HepG2 (cell line): ENCODE measurements at regions not wholly inside any gene's neighbourhood (a gene's known extent, or its start where the extent isn't known, plus 50 kb on each side); places are given as distances from the start of the nearest gene placed in this dataset.

Source experiments
- ATAC-seq: fragments of 200-7000 bp; cut with Tn5 transposase; 3 replicates; pipeline ENCODE4 v1.9.1; 2020; ENCODE audit warnings: mild to moderate bottlenecking, moderate library complexity
- BruUV-seq: library from RNA; stranded (reverse); fragments of 400-500 nt; replicated peaks from 2 replicates; lab custom pipeline; 2021; lab: Mats Ljungman, UMichigan
- CTCF ChIA-PET: fragments of 300-600 bp; formaldehyde crosslinking; extraction: SDS; loops from one replicate; lab custom pipeline; 2021; ENCODE audit warnings: low total read pairs, inconsistent platforms, low intra/inter-chr PET ratio; lab: Yijun Ruan, JAX
- POLR2A ChIA-PET: fragments of 350-600 bp; sonication (Branson Sonifier 250); formaldehyde crosslinking; loops from one replicate; lab custom pipeline; 2020; ENCODE audit warnings: antibody characterized with exemption, inconsistent platforms; lab: Yijun Ruan, JAX
- DNase-seq: peaks from one replicate; pipeline ENCODE4 v3.0.0-alpha.2; 2015; ENCODE audit warnings: low spot score
- FAIRE-seq: peaks from 3 replicates; lab custom pipeline; 2011; peaks lifted over from hg19 to GRCh38; lab: Jason Lieb, UNC
- H2AFZ ChIP-seq: one replicate; pipeline ENCODE4 v1.6.1; 2011; ENCODE audit warnings: low read length, inconsistent platforms
- H3K27ac ChIP-seq: fragments of 300-600 bp; 3 replicates; pipeline ENCODE4 v1.8.0; 2011; ENCODE audit warnings: mixed run types, mild to moderate bottlenecking, mixed read lengths, low read length, inconsistent platforms; ENCODE audit not compliant: insufficient read depth; ENCODE audit errors: extremely low read length
- H3K27me3 ChIP-seq, 2 experiments: fragments of 200-600 bp in 1 of 2; 2 replicates in 1 of 2; 3 replicates in 1 of 2; pipeline versions ENCODE4 v1.6.0 to v1.8.0; 2011; ENCODE audit warnings: low read length in 2 of 2, mild to moderate bottlenecking in 2 of 2, moderate library complexity in 2 of 2, inconsistent platforms in 1 of 2; ENCODE audit not compliant: insufficient read depth in 2 of 2, control insufficient read depth in 1 of 2
- H3K36me3 ChIP-seq, 2 experiments: fragments of 200-600 bp in 1 of 2; replicated peaks in 1 of 2; 2 replicates in 1 of 2; 3 replicates in 1 of 2; pipeline versions ENCODE4 v1.5.1 to v1.8.0; 2011; ENCODE audit warnings: low read length in 2 of 2, inconsistent platforms in 1 of 2; ENCODE audit not compliant: insufficient read depth in 2 of 2, control insufficient read depth in 1 of 2
- H3K4me1 ChIP-seq: 2 replicates; pipeline ENCODE4 v1.5.1; 2012; ENCODE audit warnings: low read length, inconsistent platforms; ENCODE audit not compliant: insufficient read depth
- H3K4me2 ChIP-seq: 2 replicates; pipeline ENCODE4 v1.6.0; 2011; ENCODE audit warnings: low read depth, low read length, inconsistent platforms
- H3K4me3 ChIP-seq, 3 experiments: fragments of 200-600 bp in 1 of 3; sonication (generic), shearing (Covaris generic) in 1 of 3; replicated peaks in 1 of 3; 2 replicates each; pipeline ENCODE4 v1.5.1; 2011 to 2016; ENCODE audit warnings: low read length in 3 of 3, inconsistent platforms in 2 of 3, low read depth in 2 of 3, mild to moderate bottlenecking in 2 of 3, control low read depth in 1 of 3, mixed read lengths in 1 of 3; ENCODE audit not compliant: insufficient read depth in 1 of 3
- H3K79me2 ChIP-seq: one replicate; pipeline ENCODE4 v1.6.1; 2011; ENCODE audit warnings: low read length, inconsistent platforms; ENCODE audit not compliant: insufficient read depth
- H3K9ac ChIP-seq: 2 replicates; pipeline ENCODE4 v1.6.0; 2011; ENCODE audit warnings: mild to moderate bottlenecking, low read depth, low read length, inconsistent platforms; ENCODE audit not compliant: insufficient read depth
- H3K9me3 ChIP-seq: 2 replicates; pipeline ENCODE4 v1.5.1; 2012; ENCODE audit warnings: mild to moderate bottlenecking, low read length
- H4K20me1 ChIP-seq: 2 replicates; pipeline ENCODE4 v1.6.0; 2011; ENCODE audit warnings: inconsistent platforms, mild to moderate bottlenecking, low read length, moderate library complexity; ENCODE audit not compliant: insufficient read depth
- BCL6 ChIP-seq: IDR thresholded peaks from 2 replicates; pipeline ENCODE4 v1.6.1; 2016; ENCODE audit warnings: missing genetic modification reagents, missing compliant biosample characterization
- MED8 ChIP-seq: sonication (generic); formaldehyde crosslinking; IDR thresholded peaks from 2 replicates; pipeline ENCODE4 v1.8.1; 2023; ENCODE audit warnings: mild to moderate bottlenecking, missing genetic modification reagents; ENCODE audit not compliant: insufficient replicate concordance
- ZNF143 ChIP-seq: sonication (generic); formaldehyde crosslinking; IDR thresholded peaks from 2 replicates; pipeline ENCODE4 v1.4.0; 2020; ENCODE audit warnings: missing genetic modification reagents
- ZNF251 ChIP-seq: sonication (generic); formaldehyde crosslinking; IDR thresholded peaks from 2 replicates; pipeline ENCODE4 v1.9.0; 2021; ENCODE audit warnings: mild to moderate bottlenecking, missing genetic modification reagents
- ZNF282 ChIP-seq: fragments of 450-650 bp; IDR thresholded peaks from 2 replicates; pipeline ENCODE4 v1.6.1; 2018; ENCODE audit not compliant: partially characterized antibody
- ZNF329 ChIP-seq: sonication (generic); formaldehyde crosslinking; IDR thresholded peaks from 2 replicates; pipeline ENCODE4 v1.9.0; 2021; ENCODE audit warnings: low read depth, mild to moderate bottlenecking, missing genetic modification reagents
- ZNF567 ChIP-seq: sonication (generic); formaldehyde crosslinking; IDR thresholded peaks from 2 replicates; pipeline ENCODE4 v1.8.1; 2023; ENCODE audit warnings: mild to moderate bottlenecking, missing genetic modification reagents, borderline replicate concordance
- ZNF879 ChIP-seq: sonication (generic); formaldehyde crosslinking; IDR thresholded peaks from 2 replicates; pipeline ENCODE4 v1.8.1; 2023; ENCODE audit warnings: missing genetic modification reagents
- ZSCAN20 ChIP-seq: sonication (generic); formaldehyde crosslinking; IDR thresholded peaks from 2 replicates; pipeline ENCODE4 v1.4.0; 2020; ENCODE audit warnings: missing genetic modification reagents, mild to moderate bottlenecking, borderline replicate concordance
- WGBS: methylation state at CpG from one replicate; pipeline ENCODE4 v1.1.6; 2017; ENCODE audit warnings: low lambda C conversion rate; 5-methylcytosine and 5-hydroxymethylcytosine counted together
- in situ Hi-C: cut with HindIII; loops from 2 replicates; pipeline ENCODE4 v1.10.0; 2017; ENCODE audit warnings: low pct_unique_long_range_greater_than_20kb; ENCODE audit not compliant: extremely low pct_ligation_motif_present
- intact Hi-C: fragments of 100-400 bp; cut with micrococcal nuclease; formaldehyde crosslinking; loops from one replicate; pipeline ENCODE4 v1.10.0; 2022; ENCODE audit not compliant: unreplicated experiment
- TF ChIP-seq, protein P1 (sequence below): sonication (generic); formaldehyde crosslinking; IDR thresholded peaks from 2 replicates; pipeline ENCODE4 v1.4.0; 2020; ENCODE audit warnings: missing genetic modification reagents, borderline replicate concordance
- TF ChIP-seq, protein P2 (sequence below): fragments of 450-650 bp; IDR thresholded peaks from 2 replicates; pipeline ENCODE4 v1.6.1; 2016
- TF ChIP-seq, protein P3 (sequence below): sonication (generic); formaldehyde crosslinking; IDR thresholded peaks from 2 replicates; pipeline ENCODE4 v1.4.0; 2020; ENCODE audit warnings: missing genetic modification reagents, low read depth, mild to moderate bottlenecking, borderline replicate concordance
- TF ChIP-seq, protein P4 (sequence below): IDR thresholded peaks from 2 replicates; pipeline ENCODE4 v1.6.1; 2012; ENCODE audit warnings: inconsistent platforms
- TF ChIP-seq, protein P5 (sequence below): sonication (generic); formaldehyde crosslinking; IDR thresholded peaks from 2 replicates; pipeline ENCODE4 v1.8.1; 2023; ENCODE audit warnings: mild to moderate bottlenecking, missing genetic modification reagents, borderline replicate concordance
- TF ChIP-seq, protein P6 (sequence below): sonication (generic); formaldehyde crosslinking; IDR thresholded peaks from 2 replicates; pipeline ENCODE4 v1.9.0; 2021; ENCODE audit warnings: missing genetic modification reagents, borderline replicate concordance

DNA sequence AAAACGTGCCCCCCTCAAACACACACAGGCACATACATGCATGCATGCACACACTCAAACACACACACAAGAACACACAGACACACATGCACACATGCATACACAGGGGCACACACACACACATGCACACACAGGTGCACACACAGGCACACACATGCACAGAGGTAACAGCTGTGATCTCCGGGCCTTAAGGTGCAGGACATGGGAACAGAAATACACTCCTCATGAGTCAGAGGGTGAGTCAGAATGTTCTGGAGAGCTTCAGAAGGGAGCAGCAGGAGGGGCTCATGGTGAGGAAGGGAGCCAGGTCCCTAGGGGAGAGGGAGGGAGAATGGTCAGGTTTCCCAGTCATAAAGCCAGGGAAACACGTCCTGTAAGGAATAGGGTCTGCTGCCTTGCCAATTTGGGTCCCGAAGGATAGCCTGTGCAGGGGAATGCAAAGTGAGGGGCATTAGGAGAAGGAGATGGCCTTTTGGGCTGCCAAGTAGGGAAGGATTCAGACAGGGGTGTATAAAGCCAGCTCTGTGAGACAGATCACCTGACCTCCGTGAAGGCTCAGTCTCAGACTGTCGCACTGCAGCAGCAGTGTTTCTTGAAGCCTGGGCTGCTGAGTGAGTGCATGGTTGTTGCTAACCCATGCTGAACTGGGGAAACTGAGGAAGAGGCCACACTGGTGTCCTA, 123.9 kb downstream of the MAFB start:
- BruUV-seq: no TSS peak
- intact Hi-C loops: no loop called here
- TF ChIP-seq, protein P1, sequence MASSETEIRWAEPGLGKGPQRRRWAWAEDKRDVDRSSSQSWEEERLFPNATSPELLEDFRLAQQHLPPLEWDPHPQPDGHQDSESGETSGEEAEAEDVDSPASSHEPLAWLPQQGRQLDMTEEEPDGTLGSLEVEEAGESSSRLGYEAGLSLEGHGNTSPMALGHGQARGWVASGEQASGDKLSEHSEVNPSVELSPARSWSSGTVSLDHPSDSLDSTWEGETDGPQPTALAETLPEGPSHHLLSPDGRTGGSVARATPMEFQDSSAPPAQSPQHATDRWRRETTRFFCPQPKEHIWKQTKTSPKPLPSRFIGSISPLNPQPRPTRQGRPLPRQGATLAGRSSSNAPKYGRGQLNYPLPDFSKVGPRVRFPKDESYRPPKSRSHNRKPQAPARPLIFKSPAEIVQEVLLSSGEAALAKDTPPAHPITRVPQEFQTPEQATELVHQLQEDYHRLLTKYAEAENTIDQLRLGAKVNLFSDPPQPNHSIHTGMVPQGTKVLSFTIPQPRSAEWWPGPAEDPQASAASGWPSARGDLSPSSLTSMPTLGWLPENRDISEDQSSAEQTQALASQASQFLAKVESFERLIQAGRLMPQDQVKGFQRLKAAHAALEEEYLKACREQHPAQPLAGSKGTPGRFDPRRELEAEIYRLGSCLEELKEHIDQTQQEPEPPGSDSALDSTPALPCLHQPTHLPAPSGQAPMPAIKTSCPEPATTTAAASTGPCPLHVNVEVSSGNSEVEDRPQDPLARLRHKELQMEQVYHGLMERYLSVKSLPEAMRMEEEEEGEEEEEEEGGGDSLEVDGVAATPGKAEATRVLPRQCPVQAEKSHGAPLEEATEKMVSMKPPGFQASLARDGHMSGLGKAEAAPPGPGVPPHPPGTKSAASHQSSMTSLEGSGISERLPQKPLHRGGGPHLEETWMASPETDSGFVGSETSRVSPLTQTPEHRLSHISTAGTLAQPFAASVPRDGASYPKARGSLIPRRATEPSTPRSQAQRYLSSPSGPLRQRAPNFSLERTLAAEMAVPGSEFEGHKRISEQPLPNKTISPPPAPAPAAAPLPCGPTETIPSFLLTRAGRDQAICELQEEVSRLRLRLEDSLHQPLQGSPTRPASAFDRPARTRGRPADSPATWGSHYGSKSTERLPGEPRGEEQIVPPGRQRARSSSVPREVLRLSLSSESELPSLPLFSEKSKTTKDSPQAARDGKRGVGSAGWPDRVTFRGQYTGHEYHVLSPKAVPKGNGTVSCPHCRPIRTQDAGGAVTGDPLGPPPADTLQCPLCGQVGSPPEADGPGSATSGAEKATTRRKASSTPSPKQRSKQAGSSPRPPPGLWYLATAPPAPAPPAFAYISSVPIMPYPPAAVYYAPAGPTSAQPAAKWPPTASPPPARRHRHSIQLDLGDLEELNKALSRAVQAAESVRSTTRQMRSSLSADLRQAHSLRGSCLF (CRISPR knock-in tag): no peak
- TF ChIP-seq ZNF143 (CRISPR knock-in tag) (no peak), ZNF567 (no peak), ZNF329 (CRISPR knock-in tag) (no peak), ZSCAN20 (CRISPR knock-in tag) (no peak), MED8 (CRISPR knock-in tag) (no peak), ZNF879 (CRISPR knock-in tag) (no peak), ZNF251 (CRISPR knock-in tag) (no peak), BCL6 (CRISPR knock-in tag) (no peak), ZNF282 (peak; percentile 39)
- TF ChIP-seq, protein P2, sequence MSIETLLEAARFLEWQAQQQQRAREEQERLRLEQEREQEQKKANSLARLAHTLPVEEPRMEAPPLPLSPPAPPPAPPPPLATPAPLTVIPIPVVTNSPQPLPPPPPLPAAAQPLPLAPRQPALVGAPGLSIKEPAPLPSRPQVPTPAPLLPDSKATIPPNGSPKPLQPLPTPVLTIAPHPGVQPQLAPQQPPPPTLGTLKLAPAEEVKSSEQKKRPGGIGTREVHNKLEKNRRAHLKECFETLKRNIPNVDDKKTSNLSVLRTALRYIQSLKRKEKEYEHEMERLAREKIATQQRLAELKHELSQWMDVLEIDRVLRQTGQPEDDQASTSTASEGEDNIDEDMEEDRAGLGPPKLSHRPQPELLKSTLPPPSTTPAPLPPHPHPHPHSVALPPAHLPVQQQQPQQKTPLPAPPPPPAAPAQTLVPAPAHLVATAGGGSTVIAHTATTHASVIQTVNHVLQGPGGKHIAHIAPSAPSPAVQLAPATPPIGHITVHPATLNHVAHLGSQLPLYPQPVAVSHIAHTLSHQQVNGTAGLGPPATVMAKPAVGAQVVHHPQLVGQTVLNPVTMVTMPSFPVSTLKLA: peak; percentile 59
- TF ChIP-seq, protein P3, sequence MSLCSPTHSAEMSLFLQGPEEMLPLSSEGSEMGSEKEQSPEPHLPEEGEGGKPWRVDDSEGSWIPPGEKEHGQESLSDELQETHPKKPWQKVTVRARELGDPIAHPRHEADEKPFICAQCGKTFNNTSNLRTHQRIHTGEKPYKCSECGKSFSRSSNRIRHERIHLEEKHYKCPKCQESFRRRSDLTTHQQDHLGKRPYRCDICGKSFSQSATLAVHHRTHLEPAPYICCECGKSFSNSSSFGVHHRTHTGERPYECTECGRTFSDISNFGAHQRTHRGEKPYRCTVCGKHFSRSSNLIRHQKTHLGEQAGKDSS (CRISPR knock-in tag): no peak
- TF ChIP-seq, protein P4, sequence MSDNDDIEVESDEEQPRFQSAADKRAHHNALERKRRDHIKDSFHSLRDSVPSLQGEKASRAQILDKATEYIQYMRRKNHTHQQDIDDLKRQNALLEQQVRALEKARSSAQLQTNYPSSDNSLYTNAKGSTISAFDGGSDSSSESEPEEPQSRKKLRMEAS: no peak
- TF ChIP-seq, protein P5, sequence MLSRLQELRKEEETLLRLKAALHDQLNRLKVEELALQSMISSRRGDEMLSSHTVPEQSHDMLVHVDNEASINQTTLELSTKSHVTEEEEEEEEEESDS: no peak
- TF ChIP-seq, protein P6, sequence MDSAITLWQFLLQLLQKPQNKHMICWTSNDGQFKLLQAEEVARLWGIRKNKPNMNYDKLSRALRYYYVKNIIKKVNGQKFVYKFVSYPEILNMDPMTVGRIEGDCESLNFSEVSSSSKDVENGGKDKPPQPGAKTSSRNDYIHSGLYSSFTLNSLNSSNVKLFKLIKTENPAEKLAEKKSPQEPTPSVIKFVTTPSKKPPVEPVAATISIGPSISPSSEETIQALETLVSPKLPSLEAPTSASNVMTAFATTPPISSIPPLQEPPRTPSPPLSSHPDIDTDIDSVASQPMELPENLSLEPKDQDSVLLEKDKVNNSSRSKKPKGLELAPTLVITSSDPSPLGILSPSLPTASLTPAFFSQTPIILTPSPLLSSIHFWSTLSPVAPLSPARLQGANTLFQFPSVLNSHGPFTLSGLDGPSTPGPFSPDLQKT (CRISPR knock-in tag): no peak

More for the DNA sequence above, 123.9 kb downstream of the MAFB start:
- no peak for DNase-seq
- no peak overlapping the region for H3K27ac ChIP-seq
- H3K4me2 ChIP-seq: no peak overlapping the region
- 34% methylated on average over 6 of the region's 6 CpGs for WGBS
- POLR2A ChIA-PET: no interaction called here
- in situ Hi-C loops: no loop called here
- no peaks in the 10 kb centered on the region for H3K9me3 ChIP-seq
- FAIRE-seq: no peak
- no peaks in the 10 kb centered on the region for H3K36me3 ChIP-seq
- H3K4me3 ChIP-seq: no peak overlapping the region
- H2AFZ ChIP-seq: no peak overlapping the region
- no peaks in the 10 kb centered on the region; a peak in 1 of 5 replicates for H3K27me3 ChIP-seq
- H3K4me1 ChIP-seq: no peaks in the 10 kb centered on the region
- no peaks in the 10 kb centered on the region for H3K79me2 ChIP-seq
- no peaks in the 10 kb centered on the region for H4K20me1 ChIP-seq
- no peak; the same call in 2 of the 3 replicates for ATAC-seq
- CTCF ChIA-PET: no interaction called here
- no peak overlapping the region for H3K9ac ChIP-seq
